Ishikawa (cell line): ENCODE measurements at regions not wholly inside any gene's neighbourhood (a gene's known extent, or its start where the extent isn't known, plus 50 kb on each side); places are given as distances from the start of the nearest gene placed in this dataset.

Experiments used
- CEBPB ChIP-seq: IDR thresholded peaks from 2 replicates; pipeline ENCODE4 v1.6.1; 2012
- CREB1 ChIP-seq: IDR thresholded peaks from 2 replicates; pipeline ENCODE4 v1.6.1; 2012; ENCODE audit warnings: low read depth
- EGR1 ChIP-seq: IDR thresholded peaks from 2 replicates; pipeline ENCODE4 v1.6.1; 2012
- EP300 ChIP-seq: IDR thresholded peaks from 2 replicates; pipeline ENCODE4 v1.6.1; 2012; ENCODE audit warnings: borderline replicate concordance
- FOXM1 ChIP-seq: IDR thresholded peaks from 2 replicates; pipeline ENCODE4 v1.6.1; 2012; ENCODE audit warnings: low read depth, borderline replicate concordance
- NFIC ChIP-seq: IDR thresholded peaks from 2 replicates; pipeline ENCODE4 v1.6.1; 2012
- RAD21 ChIP-seq: IDR thresholded peaks from 2 replicates; pipeline ENCODE4 v1.6.1; 2012; ENCODE audit warnings: low read depth
- TAF1 ChIP-seq: IDR thresholded peaks from 2 replicates; pipeline ENCODE4 v1.6.1; 2012; ENCODE audit warnings: low read depth, mild to moderate bottlenecking
- TCF12 ChIP-seq: IDR thresholded peaks from 2 replicates; pipeline ENCODE4 v1.6.1; 2012; ENCODE audit warnings: low read depth
- TEAD4 ChIP-seq: IDR thresholded peaks from 2 replicates; pipeline ENCODE4 v1.6.1; 2012
- YY1 ChIP-seq: IDR thresholded peaks from 2 replicates; pipeline ENCODE4 v1.6.1; 2012; ENCODE audit warnings: low read depth
- ZBTB7A ChIP-seq: IDR thresholded peaks from 2 replicates; pipeline ENCODE4 v1.6.1; 2012; ENCODE audit warnings: low read depth
- TF ChIP-seq, protein P1 (sequence below): IDR thresholded peaks from 2 replicates; pipeline ENCODE4 v1.6.1; 2012
- TF ChIP-seq, protein P2 (sequence below): IDR thresholded peaks from 2 replicates; pipeline ENCODE4 v1.6.1; 2012; ENCODE audit warnings: low read depth, mild to moderate bottlenecking
- TF ChIP-seq, protein P3 (sequence below): IDR thresholded peaks from 2 replicates; pipeline ENCODE4 v1.6.1; 2012

DNA sequence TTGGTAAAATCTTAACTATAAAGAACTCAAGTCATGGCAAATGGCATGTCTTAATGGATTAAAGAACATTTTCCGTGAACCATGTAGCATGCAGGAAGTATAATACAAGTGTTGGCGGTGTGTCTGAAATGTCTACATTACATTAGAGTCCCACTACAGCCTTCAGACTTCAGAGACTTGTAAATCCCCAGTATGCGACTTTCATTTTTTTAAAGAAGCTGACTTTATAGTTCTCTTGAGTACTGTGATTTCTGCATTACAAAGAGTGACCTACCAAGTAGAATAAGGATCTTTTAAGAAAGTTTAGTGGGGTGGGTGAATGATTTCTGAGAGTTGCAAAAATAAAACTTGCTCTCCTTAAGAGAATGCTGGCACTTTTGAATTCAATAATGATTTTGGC, 140.7 kb upstream of the FN1 start:
- no peak for TF ChIP-seq CREB1
- TF ChIP-seq NFIC: no peak
- TF ChIP-seq, protein P1, sequence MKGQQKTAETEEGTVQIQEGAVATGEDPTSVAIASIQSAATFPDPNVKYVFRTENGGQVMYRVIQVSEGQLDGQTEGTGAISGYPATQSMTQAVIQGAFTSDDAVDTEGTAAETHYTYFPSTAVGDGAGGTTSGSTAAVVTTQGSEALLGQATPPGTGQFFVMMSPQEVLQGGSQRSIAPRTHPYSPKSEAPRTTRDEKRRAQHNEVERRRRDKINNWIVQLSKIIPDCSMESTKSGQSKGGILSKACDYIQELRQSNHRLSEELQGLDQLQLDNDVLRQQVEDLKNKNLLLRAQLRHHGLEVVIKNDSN: no peak
- TF ChIP-seq EGR1: no peak
- TF ChIP-seq CEBPB: no peak
- TF ChIP-seq, protein P2, sequence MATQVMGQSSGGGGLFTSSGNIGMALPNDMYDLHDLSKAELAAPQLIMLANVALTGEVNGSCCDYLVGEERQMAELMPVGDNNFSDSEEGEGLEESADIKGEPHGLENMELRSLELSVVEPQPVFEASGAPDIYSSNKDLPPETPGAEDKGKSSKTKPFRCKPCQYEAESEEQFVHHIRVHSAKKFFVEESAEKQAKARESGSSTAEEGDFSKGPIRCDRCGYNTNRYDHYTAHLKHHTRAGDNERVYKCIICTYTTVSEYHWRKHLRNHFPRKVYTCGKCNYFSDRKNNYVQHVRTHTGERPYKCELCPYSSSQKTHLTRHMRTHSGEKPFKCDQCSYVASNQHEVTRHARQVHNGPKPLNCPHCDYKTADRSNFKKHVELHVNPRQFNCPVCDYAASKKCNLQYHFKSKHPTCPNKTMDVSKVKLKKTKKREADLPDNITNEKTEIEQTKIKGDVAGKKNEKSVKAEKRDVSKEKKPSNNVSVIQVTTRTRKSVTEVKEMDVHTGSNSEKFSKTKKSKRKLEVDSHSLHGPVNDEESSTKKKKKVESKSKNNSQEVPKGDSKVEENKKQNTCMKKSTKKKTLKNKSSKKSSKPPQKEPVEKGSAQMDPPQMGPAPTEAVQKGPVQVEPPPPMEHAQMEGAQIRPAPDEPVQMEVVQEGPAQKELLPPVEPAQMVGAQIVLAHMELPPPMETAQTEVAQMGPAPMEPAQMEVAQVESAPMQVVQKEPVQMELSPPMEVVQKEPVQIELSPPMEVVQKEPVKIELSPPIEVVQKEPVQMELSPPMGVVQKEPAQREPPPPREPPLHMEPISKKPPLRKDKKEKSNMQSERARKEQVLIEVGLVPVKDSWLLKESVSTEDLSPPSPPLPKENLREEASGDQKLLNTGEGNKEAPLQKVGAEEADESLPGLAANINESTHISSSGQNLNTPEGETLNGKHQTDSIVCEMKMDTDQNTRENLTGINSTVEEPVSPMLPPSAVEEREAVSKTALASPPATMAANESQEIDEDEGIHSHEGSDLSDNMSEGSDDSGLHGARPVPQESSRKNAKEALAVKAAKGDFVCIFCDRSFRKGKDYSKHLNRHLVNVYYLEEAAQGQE: no peak
- TF ChIP-seq EP300: no peak
- TF ChIP-seq TAF1: no peak
- TF ChIP-seq FOXM1: no peak

- TF ChIP-seq RAD21: no peak
- TF ChIP-seq FOXM1: no peak
- no peak for TF ChIP-seq CEBPB
- TF ChIP-seq NFIC: no peak
- no peak for TF ChIP-seq YY1
- TF ChIP-seq, protein P1: no peak
- no peak for TF ChIP-seq EGR1
- no peak for TF ChIP-seq TAF1
- TF ChIP-seq ZBTB7A: no peak
- TF ChIP-seq, protein P3, sequence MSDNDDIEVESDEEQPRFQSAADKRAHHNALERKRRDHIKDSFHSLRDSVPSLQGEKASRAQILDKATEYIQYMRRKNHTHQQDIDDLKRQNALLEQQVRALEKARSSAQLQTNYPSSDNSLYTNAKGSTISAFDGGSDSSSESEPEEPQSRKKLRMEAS: no peak
- no peak for TF ChIP-seq TEAD4
- TF ChIP-seq, protein P2: no peak
Measured at GRCh38 chr2:215573496-215573895, 137.6 kb upstream of the FN1 start.

DNA sequence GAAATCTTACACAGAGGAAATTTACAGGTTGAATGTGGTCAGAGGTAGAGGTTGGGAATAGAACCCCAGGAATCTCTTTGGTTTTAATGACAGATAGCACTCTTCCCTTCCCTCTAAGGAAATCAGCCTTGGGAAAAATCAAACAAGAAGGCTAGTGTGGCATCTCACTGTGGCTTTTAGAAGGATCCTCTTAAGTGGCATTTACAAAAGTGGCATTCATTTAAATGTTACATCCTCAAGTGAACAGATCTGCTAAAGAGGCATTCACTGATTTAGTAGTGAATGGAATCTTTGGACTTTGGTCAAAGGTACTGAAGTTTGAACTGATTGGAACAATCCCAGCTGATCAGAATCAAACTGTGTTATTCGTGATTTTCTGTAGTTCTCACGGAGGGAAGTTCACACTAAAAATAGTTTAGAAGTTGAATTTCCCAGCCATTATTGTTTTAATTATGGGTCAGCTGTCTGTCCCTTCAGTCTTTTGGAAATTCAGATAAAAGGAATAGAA, 136.5 kb upstream of the FN1 start:
- TF ChIP-seq CREB1 (no peak), FOXM1 (no peak), RAD21 (no peak), TCF12 (no peak), EP300 (no peak), CEBPB (no peak), NFIC (no peak), TEAD4 (no peak)
- TF ChIP-seq, protein P2: no peak
- TF ChIP-seq, protein P3: no peak

GRCh38 chr2:215571689-215572088, 135.8 kb upstream of the FN1 start:
- TF ChIP-seq TEAD4 (no peak), TAF1 (no peak), EP300 (no peak), NFIC (no peak), RAD21 (no peak), YY1 (no peak), CEBPB (no peak), TCF12 (no peak), ZBTB7A (no peak)
- TF ChIP-seq, protein P3: no peak
- TF ChIP-seq, protein P2: no peak
- TF ChIP-seq, protein P1: no peak
